Suppressor macrophage treated with lipopolysaccharide for 4 hours (primary cell): ENCODE measurements at regions not wholly inside any gene's neighbourhood (a gene's known extent, or its start where the extent isn't known, plus 50 kb on each side); places are given as distances from the start of the nearest gene placed in this dataset.
A peak's percentile ranks its signal among the peaks of the same experiment; 100 is the strongest.

Experiments used
- DNase-seq: peaks from one replicate; pipeline ENCODE4 v3.0.0-alpha.2; 2020

DNA sequence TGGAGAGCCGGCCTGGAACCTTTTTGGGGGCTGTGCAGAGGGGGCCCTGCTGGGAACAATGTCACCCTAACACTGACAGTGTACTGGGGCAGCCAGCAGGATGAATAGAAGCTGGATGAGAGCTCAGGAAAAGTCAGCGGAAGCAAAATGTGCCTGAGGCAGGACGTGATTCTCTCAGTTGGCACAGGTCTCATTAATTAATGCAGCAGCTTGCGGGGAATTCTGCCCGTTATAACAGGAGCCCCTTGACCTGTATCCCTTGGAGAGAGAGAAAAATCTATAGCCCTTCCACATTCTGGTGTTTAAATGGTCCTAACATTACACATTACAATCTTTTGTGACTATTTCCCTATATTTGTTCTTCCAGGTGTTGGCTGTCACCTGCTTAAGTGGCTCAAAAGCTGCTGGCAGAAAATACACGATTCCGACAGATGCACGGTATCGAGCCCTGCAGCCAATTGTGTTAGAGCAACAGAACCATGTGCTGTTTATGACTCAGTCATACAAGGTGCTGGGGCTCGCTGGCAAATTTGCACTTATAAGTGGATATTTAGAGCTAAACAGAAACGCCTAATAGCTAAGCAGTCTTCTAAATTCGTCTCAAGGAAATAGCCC, 854.7 kb downstream of the AACS start:
- no peak for DNase-seq

DNA sequence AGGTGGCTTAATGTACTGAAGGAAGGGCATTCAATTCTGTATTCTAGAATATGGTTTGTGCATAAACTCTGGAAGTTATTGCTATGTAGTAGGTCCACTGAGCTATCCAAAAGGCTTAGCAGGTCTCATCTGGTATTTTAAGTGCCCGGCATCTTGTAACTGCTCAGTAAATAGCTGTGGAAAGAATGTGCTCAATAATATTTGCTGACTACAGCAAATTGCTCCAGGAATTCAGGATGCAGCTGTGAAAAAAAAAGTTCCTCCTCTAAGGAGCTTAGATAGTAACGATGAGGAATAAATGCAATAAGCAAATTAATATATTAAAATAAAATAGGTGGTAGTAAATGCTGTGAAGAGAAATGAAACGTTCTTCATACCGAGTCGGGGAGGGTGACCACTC, 857.1 kb downstream of the AACS start:
- no peak for DNase-seq

DNA sequence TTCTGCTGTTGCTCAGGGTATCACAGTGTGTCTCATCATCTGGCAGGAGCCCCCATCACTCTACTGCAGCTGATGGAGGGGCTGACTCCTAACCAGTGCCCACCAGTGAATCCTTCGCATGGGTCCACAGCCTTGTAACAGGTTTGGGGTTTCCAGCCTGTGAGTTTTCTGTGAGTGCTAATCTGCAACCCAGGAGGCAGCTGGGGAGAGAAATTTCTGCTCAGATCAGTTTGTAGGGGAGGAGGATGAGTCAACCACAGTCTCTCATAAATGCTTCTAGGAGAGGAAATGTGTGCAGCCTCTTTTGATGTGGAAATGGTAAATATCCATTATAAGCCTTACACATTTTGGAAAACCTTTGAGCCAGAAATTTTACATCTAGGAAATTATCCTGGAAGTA, 871.3 kb downstream of the AACS start:
- DNase-seq = no peak

DNA sequence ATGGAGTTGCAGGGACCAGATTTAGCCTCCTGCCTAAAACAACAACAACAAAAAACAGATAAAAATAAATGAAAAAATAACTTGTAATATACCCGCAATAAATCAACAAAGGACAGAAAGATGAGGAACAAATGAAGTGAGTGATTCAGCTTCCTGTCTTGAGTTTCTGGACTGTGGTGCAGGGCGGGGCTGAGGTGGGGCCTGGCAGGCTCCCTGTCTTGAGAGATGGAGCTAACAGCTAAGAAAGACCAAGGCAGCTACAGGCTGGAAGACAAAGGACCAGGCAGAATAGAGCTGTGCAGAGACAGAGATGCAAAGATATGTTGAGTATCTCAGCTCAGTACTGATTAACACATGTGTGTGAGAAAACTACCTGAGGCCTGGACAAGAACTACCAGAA, 879.2 kb downstream of the AACS start:
- DNase-seq = no peak

DNA sequence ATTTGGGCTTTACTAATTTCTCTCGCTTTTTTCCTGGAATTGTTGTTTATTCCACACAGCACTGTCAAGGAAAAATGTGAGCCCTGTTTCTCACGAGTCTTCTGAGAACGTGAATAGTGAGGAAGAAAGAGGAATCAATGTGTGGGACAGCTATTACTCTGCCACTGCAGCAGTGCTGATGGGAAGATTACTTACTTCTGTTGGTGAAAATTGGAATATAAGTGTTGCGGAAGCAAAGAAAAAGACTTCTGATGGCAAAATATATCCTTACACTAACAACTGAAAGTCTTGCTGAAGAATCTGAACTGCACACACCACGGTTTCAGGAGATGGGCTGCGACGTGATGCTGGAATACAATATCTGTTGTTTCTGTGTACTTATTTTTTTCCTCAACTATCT, 884.2 kb downstream of the AACS start:
- DNase-seq = no peak

DNA sequence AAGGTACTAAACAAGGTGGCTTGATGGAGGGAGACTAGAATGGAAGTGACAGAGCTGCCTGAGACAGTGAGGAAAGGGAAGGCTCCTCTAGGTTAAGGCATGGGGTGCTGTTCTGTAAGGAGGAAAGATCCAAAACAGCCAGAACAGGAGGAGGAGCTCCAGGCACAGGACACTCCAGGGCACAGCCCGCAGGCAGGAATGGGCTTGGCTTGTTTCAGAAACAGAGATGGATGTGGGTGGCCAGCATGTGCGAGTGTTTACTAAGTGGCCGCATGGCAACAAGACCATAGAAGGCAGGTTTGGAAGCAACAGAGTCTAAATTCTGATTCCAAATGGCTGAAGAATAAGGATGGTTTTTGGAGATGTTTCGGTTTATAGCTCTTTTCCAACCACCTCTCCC, 889.1 kb downstream of the AACS start:
- no peak for DNase-seq

DNA sequence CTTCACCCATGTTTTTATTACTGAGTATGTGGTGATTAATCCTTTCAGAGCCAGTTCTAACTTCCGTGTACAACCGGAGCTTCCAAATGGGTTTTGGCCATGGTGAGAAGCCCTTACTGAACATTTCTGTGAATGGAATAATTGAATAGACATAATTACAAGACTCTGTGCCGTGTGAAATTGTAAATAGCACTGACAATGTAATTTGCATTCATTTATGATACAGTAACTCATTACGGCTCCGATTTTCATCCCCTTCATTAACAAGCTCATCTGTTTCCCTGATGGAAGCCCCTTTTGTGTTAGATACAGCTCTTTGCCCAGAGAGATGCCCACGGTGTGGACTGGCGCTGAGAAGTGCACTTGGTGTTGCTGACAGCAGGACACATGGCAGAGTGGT, 891.0 kb downstream of the AACS start:
- DNase-seq = no peak

DNA sequence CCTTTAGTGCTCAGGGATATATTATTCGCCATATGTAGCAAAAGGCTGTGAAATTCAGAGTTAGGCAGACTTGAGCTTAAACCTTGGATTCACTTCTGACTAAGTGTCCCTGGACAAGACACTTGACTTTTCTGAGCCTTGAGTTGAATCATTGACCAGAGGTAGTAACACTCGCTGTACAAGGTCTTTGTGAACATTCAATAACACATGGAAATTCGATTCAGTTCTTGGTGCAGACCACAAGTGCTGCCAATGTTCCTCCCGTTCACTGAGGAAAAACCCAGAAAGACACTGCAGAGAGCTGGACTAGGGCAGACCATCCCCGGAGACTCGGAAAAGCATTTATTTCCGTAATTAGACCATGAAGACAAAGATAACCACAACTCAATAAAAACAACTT, 901.4 kb downstream of the AACS start:
- DNase-seq = no peak

DNA sequence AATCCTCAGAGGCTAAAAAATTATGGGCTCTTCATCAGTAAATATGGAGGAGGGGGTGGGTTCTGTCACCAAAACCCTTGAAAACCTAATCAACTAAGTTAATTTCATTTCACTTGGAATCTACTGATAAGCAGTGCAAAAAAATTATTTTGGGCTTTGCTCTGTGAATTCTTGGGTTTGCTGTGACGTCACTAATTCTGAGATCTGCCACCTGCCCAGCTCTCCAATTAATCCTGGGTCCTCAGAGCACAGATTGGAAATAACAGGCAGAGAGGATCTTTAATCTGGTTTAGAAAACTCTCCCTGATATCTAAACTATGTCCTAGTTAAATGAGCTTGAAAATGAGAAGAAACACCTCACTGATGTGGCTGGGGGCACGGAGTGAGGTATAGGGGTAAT, 903.2 kb downstream of the AACS start:
- DNase-seq = no peak

DNA sequence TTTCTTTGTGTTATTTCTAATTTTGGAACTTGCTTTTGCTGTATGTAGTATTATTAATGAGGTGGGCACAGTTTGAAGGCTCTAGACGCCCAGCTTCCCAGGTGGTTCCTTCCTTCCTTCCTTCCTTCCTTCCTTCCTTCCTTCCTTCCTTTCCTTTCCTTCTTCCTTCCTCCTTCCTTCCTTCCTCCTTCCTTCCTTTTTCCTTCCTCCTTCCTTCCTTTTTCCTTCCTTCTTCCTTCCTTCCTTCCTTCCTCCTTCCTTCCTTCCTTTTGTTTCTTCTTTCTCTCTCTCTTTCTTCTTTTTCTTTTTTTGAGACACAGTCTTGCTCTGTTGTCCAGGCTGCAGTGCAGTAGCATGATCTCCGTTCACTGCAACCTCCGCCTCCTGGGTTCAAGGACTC, 906.7 kb downstream of the AACS start:
- no peak for DNase-seq

DNA sequence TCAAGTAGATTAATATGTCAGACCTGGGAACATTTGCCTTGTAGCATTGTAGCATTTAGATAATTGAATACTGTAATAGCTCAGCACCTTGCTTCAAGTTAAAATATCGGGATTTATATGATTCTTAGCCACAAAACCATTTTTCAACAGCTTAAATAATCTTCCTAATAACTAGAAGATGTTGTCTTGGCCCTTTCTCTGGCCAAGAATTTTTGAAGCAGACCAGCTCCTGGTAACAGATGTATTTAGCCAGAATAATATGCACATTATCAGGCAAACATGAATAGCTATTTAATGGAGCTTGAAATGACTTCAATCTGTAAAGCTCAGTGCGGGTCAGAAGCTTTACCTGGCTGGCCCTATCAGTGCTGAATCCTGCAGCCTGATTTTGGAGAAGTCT, 913.1 kb downstream of the AACS start:
- DNase-seq = no peak

DNA sequence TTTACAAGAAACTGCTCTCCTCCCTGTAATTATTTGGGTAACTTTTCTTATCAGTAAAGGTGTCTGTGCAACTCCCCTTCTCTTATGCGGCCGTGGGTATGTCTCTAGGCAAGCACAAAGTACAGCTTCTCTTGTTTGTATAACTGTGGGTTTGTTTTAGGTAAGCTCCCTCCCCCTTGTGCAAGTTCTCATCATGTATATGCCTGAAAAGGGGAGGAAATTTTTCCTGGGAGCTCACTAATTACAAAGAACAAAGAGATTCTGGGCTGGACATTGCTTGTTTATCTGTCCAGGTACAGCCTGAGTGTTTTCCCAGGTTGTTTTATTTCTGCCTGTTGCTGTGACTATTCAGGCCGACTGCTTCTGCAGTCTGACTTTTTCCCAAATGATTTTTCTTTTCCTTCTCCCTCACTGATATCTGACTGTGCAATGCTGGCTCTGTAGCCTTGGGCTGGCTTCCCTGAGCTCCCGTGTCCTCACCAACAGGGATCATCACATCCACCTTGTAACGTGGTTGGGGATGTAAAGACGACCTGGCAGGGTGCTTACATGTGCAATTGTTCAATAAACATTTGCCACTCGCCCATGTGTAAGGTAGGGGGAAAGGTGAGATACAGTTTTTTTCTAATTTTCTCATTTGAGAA, 916.5 kb downstream of the AACS start:
- no peak for DNase-seq

DNA sequence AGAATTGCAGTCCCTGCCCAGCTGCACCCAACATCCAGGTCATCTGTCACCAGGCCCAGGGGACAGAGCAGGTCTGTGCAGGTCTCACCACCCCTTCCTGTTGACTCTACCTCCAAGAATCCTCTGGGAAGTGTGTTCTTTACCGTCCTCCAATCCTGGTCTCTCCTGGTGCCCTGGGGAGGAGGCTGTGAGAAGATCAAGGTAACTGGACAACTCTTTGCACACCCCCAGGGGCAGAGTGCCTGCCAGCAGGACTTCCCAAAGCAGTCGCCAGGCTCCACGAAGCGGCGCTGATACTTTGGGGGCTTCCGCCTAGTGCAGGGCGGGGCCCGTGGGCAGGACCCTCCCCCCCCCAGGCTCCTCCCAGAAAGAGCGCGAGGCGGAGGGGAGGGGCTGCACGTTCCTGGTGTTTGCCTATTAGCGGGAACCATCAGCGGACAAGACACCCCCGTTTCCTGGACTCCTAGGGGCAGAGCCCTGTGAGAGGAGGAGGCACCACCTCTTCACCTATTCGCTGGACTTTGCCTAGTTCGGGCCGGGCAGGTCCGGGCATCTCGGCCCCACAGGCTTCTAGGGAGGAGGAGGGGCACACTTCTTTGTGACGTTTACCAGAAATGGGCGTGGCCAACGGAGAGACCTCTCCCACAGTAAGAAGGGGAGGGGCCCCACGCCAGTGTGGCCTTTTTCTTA, 918.0 kb downstream of the AACS start:
- peak; percentile 46 for DNase-seq

DNA sequence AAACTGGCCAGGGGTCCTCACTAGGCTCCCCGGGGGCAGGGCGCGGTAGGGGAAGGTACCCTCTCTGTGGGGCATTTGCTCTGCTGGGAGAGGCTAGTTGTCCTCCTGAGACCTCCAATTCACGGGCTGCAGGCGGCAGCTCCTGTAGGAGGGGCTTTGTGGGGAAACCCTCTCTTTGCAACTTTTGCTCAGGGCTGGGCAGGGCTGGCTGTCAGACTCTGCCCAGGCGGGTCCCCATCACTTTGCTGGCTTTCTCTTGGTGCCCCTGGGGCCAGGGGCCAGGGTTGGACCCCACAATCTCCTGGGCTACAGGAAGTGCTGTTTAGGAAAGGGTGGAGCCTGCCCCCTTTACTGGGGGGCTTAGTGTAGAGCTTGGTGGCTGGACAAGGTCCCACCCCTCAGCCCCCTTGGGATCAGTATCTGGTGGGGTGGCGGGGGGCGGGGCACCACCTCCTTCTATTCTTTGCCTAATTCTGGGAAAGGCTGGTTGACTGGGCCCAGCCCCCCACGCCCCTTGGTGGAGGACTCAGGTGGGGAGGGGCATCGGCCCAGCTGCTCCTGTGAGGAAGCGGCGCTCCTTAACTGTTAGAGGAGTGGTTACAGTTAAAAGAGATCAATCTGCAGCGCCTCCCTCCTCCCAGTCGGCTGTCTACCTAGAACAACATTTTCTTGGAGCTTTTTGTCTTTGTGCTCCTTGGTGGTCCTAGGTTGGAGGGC, 918.7 kb downstream of the AACS start:
- DNase-seq = no peak

DNA sequence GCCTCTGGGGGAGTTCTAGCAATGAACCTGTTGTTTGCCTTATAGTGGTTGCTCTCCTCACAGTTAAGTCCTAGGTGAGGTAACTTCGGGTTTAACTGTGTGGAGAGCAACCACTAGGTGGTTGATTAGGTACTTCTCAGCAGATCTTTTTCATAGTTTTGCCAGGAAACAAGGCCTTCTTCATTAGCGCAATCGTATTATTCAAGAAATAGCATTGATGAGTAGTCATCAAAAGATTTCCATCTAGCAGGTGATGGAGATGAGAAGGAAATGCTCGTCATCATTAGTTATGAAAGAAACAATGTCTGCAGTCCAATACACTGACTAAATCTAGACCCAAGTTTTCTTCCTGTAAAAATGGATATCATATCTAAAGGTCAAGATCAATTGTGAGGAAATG, 923.3 kb downstream of the AACS start:
- DNase-seq = no peak

DNA sequence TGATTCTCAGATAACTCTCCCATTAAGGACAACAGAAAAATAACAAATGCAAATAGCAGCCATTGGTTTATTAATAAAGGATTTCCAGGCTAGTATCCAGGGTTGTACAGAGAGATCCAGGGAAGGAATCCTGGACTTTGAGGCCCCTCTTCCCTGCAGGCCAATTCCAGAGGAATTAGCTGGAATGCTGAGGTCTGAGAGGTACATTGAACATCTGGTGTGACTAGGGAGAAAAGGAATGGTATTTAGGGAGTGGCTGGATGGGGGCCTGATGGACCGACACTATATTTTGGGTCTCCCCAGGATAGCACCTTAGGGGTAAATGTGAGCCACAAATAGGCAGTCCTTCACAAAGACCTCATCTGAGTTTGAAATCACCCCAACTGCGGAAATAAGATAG, 924.5 kb downstream of the AACS start:
- DNase-seq = no peak

DNA sequence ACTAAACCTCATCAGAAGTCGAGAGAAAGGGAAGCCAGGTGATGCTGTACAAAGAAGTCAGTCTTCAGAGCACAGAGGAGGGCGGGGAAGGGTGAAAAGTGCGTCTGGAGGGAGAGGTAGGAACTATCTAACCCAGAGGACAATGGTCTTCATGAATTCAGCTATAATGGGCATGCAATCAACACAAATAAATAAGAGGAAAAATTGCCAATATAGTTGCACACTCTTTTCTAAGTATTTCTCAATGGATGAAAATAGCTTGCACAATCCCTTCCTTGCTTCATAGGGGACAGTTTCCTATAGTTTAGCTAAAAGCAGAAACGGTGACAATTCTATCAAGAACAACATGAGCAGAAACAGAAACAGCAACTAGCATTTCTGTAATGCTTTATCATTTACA, 931.2 kb downstream of the AACS start:
- peak; percentile 15 for DNase-seq

DNA sequence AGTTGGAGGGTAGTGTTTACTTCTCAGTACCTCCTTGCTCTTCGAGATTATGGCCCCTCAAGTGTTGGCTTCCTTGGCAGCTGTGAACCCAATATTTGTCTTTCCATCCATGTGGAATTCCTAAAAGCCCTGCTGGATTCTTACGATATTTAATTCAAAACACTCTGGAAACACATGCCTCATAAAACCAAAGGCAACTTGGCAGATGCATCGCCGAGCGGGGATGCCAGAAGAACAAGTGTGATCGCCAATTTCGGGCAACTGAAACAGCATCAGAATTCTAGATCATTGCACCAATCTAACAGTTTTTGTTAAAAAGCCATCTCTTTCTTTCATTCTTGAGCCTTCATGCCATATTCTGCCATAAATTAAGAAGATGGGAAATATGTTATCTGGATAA, 934.4 kb downstream of the AACS start:
- DNase-seq = no peak

DNA sequence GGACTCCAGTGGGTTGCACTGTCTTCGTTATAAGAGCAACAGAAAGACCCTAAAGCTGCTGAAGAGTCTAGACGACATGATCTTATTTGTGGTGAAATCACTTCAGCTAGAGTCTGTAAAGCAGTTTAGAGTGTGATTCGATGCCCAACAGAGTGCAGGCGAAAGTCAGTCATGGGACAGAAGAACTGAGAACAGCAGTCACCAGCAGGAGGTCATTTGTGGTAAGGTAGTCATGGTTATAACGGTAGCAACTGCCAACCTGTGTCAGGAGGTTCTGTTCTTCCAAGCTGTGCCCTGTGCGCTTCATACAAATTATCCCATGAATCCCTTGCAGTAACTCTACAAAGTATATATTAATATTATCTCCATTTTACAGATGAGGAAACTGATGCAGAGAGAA, 954.1 kb downstream of the AACS start:
- no peak for DNase-seq

DNA sequence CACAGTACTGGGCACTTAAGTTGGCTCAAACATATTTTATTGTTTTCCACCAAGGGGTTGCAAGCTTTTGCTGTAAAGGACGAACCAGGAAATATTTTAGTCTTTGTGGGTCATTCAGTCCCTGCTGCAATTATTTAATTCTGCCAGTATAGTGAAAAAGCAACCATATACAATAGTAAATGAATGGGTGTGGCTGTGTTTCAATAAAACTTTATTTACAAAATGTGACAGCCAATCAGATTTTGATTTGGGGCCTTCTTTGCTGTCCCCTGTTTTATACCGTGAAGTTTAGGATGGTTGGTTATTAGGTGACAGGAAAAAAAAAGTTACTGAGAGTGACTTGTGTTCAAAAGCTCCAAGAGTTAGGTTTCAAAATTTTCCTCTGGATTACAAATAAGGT, 956.4 kb downstream of the AACS start:
- DNase-seq = no peak

DNA sequence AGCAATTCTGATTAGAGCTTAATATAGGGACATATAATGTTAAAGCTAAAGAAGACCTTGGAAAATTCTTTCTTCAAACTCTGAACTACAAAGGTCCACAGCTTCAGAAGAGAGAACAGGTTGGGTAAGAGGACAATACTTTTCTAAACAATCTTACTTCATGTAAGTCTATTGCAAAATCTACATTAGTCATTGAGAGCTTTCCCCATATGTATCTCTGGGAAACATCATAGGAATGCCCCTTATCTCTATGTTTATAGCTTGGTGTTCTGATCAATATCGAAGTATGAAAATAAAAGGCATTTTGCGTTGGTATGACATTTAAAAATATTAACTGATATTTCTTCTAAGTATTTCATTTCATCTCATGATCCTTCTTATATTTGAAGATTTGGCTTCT, 962.6 kb downstream of the AACS start:
- DNase-seq = no peak

DNA sequence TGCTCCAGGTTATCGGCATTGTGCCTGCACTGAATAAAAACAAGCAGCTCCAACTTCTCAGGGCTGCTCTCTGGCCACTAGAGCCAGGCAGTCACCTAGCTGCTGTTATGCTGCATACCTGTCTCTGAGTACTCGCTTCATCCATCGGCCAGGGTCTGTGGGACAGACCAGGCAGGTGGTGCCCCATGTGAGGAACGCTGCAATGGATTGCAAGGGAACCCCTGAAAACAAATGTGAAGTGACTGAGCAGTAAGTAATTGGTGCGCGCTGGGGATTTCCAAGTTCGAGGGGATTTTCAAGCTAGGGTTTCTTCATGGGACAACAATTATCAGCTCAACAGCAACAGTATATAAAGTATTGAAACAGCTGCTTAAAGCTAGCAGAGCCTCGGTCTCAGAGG, 965.3 kb downstream of the AACS start:
- no peak for DNase-seq

DNA sequence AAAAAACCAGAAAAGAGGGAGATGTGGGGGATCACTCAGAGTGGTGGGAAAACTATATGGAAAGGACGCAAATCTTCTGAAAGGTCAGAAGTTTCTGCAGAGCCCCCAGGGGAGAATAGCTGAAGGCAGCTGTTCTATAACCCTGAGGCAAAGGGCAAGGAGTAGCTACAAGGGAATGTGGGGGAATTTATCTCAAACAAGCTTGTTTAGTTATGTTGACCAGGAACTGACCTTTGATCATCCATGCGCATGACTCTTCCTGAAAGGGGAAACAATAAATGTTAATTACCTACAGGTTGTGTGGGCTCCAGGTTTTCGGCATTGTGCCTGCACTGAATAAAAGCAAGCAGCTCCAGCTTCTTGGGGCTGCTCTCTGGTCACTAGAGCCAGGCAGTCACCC, 968.5 kb downstream of the AACS start:
- DNase-seq = no peak

DNA sequence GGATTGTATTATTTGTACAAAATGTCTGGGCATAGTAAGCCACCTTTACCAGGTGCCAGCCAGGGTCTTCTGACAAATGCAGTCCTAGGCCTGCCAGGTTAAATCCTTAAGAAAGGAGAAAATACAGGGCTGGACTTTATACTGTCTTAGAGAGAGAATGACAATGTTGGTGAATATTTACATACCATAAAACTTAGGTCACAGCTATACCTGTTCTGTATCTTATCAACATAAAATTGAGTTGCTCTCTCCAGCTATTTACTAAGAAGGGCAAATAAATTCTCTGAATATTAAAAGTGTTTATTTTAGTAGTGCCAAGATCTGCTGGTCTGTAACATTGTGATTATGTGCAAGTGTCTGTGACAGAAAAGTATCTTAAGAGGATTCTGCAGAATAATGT, 971.1 kb downstream of the AACS start:
- DNase-seq = no peak
